ENCODE measurements at regions not wholly inside any gene's neighbourhood (a gene's known extent, or its start where the extent isn't known, plus 50 kb on each side); places are given as distances from the start of the nearest gene placed in this dataset.

DNA sequence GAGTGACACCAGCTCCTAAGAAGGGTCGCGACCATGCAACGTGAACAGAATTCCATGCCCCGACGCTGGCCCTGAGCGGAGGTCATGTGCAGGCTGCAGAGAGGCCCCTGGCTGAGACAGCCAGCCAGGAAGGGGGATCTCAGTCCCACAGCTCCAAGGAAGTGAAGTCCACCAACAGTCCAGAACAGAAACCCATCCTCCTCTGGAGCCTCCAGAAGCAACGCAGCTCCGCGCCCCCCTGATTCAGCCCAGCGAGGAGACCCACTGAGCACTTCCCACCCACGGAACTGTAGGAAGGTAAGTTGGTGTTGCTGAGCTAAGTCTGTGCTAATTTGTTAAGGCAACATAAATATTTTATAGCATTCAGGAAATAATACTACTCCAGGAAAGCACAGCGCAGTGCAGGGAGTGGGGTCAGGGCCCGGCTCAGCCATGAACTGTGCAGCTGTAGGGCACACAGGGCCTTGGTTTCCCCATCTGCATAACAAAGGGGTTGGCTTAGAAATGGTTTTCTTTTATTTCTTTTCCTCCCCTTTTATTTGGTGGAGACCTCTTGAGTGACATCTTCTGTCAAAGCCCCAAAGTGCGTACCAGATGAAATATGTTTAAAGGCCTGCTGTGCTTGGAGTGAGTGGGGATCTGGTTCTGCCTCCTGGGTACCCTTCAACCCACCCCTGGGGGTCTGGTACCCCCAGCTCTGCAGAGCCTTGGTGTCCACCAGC lies 241.1 kb upstream of the PMEPA1 start:
- H3K4me3 ChIP-seq (ENCODE audit: insufficient read depth, low read depth, low read length): no peak overlapping the region
- no peaks in the 10 kb centered on the region for H3K4me1 ChIP-seq (ENCODE audit: control insufficient read depth, insufficient read depth, low read length)
- no peak overlapping the region for H3K27ac ChIP-seq (ENCODE audit: insufficient read depth, low read depth, low read length, poor library complexity, severe bottlenecking)
- H3K27me3 ChIP-seq (ENCODE audit: control insufficient read depth, insufficient read depth, low read length, poor library complexity, severe bottlenecking): no peaks in the 10 kb centered on the region
- no peaks in the 10 kb centered on the region for H3K36me3 ChIP-seq (ENCODE audit: control insufficient read depth, insufficient read depth, low read length)
- WGBS, 2 experiments: 89 to 90% methylated on average over 14 of the region's 14 CpGs
- H3K9me3 ChIP-seq (ENCODE audit: control insufficient read depth, low read length): no peaks in the 10 kb centered on the region

DNA sequence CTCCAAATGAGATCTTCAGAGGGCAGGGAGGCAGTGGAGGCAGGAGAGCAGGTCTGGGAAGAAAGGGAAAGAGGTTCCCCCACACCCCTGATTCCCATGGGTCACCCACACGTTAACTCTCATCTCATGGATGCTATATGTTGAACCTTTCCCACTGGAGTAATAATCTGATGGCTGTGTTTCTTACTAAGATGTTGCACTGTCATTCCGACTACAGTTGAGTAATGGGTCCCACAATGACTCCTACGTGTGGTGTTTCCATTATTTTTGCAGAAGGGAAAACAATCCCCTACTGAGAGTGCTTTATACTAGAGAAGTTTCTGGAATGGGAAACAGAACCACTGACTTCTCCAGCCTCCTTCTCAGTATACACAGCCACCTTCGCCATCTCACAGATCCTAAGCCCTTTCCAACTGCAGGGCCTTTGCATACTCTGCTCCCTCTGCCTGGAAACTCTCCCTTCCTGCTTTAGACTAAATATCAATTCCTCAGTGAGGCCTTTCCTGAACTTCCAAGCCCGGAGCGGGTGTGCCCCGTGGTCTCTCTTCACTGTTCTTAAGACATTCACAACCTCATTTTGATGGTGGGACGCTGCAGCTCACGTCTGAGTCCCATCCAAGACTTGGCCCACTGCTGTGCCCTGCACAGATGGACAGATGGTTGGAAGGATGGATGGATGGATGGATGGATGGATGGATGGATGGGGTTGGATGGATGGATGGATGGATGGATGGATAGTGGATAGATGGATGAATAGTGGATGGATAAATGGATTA lies 238.6 kb upstream of the PMEPA1 start:
- Histone ChIP-seq H3K9me3 (ENCODE audit: control insufficient read depth, low read length) (no peaks in the 10 kb centered on the region), H3K27me3 (ENCODE audit: control insufficient read depth, insufficient read depth, low read length, poor library complexity, severe bottlenecking) (no peaks in the 10 kb centered on the region), H3K4me1 (ENCODE audit: control insufficient read depth, insufficient read depth, low read length) (no peaks in the 10 kb centered on the region), H3K4me3 (ENCODE audit: insufficient read depth, low read depth, low read length) (no peak overlapping the region), H3K27ac (ENCODE audit: insufficient read depth, low read depth, low read length, poor library complexity, severe bottlenecking) (no peak overlapping the region), H3K36me3 (ENCODE audit: control insufficient read depth, insufficient read depth, low read length) (no peaks in the 10 kb centered on the region)
- WGBS, 2 experiments: 93 to 94% methylated on average over 9 of the region's 9 CpGs

DNA sequence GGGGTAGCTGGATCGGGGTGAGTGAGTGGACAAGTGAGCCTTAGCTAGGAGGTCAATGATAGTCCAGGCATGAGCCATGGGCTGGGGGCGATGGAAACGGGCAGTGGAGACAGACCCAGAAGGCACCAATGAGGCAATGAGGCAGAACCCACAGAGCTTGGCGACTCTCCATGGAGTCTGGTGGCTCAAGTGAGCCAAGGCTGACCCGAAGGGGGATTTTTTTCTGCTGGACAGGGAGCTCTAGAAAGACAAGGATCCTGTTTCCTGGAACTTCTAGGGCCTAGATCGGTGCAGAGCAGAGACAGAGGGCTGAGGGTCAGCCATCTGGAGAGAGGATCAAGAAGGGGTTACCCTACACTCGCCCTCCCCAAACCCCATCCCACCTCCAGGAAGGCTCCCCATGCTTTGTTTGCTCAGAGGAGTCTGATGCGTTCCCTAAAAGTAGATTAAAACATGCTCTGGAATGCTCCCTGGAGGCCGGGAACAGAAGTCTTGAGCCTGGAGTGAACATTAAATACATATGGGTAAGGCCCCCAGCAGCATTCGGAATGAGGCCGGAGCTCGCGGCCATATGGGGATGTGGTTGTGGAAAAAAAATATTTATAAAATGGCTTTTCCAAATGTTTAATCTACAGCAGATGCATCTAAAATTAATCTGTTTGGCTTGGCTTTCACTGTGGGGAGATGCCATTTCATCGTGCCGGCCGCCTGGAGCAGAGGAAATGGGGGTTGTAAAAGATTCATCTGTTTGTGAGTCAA lies 237.8 kb upstream of the PMEPA1 start:
- Histone ChIP-seq H3K4me3 (ENCODE audit: insufficient read depth, low read depth, low read length) (no peak overlapping the region), H3K36me3 (ENCODE audit: control insufficient read depth, insufficient read depth, low read length) (no peaks in the 10 kb centered on the region), H3K27ac (ENCODE audit: insufficient read depth, low read depth, low read length, poor library complexity, severe bottlenecking) (no peak overlapping the region), H3K27me3 (ENCODE audit: control insufficient read depth, insufficient read depth, low read length, poor library complexity, severe bottlenecking) (no peaks in the 10 kb centered on the region), H3K9me3 (ENCODE audit: control insufficient read depth, low read length) (no peaks in the 10 kb centered on the region), H3K4me1 (ENCODE audit: control insufficient read depth, insufficient read depth, low read length) (no peaks in the 10 kb centered on the region)
- 94 to 96% methylated on average over 12 to 16 of the region's 16 CpGs for WGBS, 2 experiments

DNA sequence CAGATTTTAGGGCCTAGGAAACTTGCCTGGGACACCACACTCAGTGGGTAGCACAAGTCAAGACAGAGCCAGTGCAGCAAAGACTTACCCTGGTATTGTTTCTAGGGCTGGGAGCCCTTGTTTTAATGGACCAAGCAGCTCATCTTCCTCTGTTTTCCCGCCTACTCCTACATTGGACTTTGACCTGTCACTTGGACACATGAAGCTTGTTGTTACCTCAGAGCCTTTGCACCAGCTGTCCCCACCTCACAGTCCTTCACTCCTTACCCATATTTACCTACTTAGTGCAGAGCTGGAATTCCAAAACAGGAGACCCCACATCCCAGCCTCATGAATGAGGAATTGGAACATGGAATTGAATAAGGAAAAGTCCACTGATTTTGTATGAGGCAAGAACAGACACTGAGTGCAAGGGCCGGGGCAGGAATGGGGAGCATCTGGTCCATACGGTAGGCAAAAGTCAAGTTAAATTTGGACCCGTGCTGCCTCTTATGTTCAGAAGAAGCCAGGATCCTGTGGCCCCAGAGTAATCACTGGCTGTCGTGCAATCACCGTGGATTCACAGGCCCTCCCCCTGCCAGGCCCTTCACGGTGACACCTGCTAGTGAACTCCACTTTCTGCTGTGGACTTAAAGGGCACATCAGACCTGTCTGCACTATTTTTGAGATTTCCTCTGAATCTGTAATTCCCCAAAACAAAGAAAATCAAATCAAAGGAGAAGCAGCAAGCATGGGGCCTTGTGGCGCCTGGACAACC lies 236.9 kb upstream of the PMEPA1 start:
- Histone ChIP-seq H3K27me3 (ENCODE audit: control insufficient read depth, insufficient read depth, low read length, poor library complexity, severe bottlenecking) (no peaks in the 10 kb centered on the region), H3K4me3 (ENCODE audit: insufficient read depth, low read depth, low read length) (no peak overlapping the region), H3K9me3 (ENCODE audit: control insufficient read depth, low read length) (no peaks in the 10 kb centered on the region), H3K4me1 (ENCODE audit: control insufficient read depth, insufficient read depth, low read length) (no peaks in the 10 kb centered on the region), H3K27ac (ENCODE audit: insufficient read depth, low read depth, low read length, poor library complexity, severe bottlenecking) (no peak overlapping the region), H3K36me3 (ENCODE audit: control insufficient read depth, insufficient read depth, low read length) (no peaks in the 10 kb centered on the region)
- 95% methylated on average over 8 of the region's 8 CpGs for WGBS, 2 experiments

DNA sequence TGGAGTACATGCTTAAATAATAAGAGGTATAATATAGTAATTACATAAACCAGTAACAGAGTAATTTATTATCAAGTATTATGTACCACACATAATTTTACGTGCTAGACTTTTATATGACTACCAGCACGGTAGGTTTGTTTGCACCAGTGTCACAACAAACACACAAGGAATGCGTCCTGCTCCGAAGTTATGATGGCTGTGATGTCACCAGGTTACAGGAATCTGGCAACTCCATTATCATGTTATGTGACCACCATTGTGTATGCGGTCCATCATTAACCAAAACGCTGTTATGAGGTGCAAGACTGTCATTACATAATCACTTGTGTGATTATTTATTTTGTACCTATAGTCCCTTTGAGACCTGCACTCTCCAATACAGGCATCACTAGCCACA lies 235.2 kb upstream of the PMEPA1 start:
- no peak overlapping the region for H3K4me3 ChIP-seq (ENCODE audit: insufficient read depth, low read depth, low read length)
- H3K9me3 ChIP-seq (ENCODE audit: control insufficient read depth, low read length): no peaks in the 10 kb centered on the region
- H3K27me3 ChIP-seq (ENCODE audit: control insufficient read depth, insufficient read depth, low read length, poor library complexity, severe bottlenecking): no peaks in the 10 kb centered on the region
- no peak overlapping the region for H3K27ac ChIP-seq (ENCODE audit: insufficient read depth, low read depth, low read length, poor library complexity, severe bottlenecking)
- H3K4me1 ChIP-seq (ENCODE audit: control insufficient read depth, insufficient read depth, low read length): no peaks in the 10 kb centered on the region
- 90 to 94% methylated on average over 6 of the region's 6 CpGs for whole genome bisulfite sequencing, 2 experiments
- H3K36me3 ChIP-seq (ENCODE audit: control insufficient read depth, insufficient read depth, low read length): no peaks in the 10 kb centered on the region

DNA sequence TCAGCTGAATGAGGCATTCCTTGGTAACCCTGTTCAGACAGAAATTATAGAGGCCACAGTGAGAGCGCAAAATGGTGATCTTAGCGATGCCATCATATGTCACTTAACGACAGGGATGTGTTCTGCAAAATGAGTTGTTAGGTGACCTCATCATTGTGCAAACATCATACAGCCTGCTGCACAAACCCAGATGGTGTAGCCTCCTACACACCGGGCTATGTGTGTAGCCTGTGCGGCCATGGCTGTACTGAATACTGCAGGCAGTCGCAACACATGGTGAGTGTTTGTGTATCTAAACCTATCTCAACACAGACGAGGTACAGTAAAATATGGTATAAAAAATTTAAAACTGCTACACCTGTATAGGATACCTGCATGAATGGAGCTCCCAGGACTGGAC lies 234.1 kb upstream of the PMEPA1 start:
- WGBS, 2 experiments: 95 to 99% methylated on average over 6 to 7 of the region's 7 CpGs

DNA sequence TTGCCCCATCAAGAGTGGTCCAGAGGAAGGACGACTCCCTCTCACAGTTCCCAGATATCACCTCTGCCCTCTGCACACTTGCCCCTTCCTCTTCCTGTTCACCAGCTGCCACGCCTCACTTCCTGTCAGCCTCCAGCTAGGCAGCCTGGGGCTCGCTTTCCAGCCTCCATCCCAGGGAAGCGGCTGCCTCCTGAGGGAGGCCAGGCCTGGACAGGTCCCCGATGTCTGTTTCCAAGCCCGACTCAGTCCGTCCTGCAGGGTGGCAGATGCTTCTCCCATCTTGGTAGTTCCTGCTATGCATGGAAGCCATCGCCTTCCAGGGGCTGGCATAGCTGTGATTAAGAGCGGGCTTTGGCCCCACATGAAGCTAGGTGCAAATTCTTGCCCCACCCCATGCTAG lies 233.5 kb upstream of the PMEPA1 start:
- 95 to 96% methylated on average over 9 of the region's 9 CpGs for WGBS, 2 experiments
- no peaks in the 10 kb centered on the region for H3K36me3 ChIP-seq (ENCODE audit: control insufficient read depth, insufficient read depth, low read length)
- H3K4me3 ChIP-seq (ENCODE audit: insufficient read depth, low read depth, low read length): no peak overlapping the region
- no peaks in the 10 kb centered on the region for H3K4me1 ChIP-seq (ENCODE audit: control insufficient read depth, insufficient read depth, low read length)
- H3K27me3 ChIP-seq (ENCODE audit: control insufficient read depth, insufficient read depth, low read length, poor library complexity, severe bottlenecking): no peaks in the 10 kb centered on the region
- no peaks in the 10 kb centered on the region for H3K9me3 ChIP-seq (ENCODE audit: control insufficient read depth, low read length)
- no peak overlapping the region for H3K27ac ChIP-seq (ENCODE audit: insufficient read depth, low read depth, low read length, poor library complexity, severe bottlenecking)

More for the DNA sequence above, 234.1 kb upstream of the PMEPA1 start:
- Histone ChIP-seq H3K36me3 (ENCODE audit: control insufficient read depth, insufficient read depth, low read length) (no peaks in the 10 kb centered on the region), H3K4me1 (ENCODE audit: control insufficient read depth, insufficient read depth, low read length) (no peaks in the 10 kb centered on the region), H3K9me3 (ENCODE audit: control insufficient read depth, low read length) (no peaks in the 10 kb centered on the region), H3K4me3 (ENCODE audit: insufficient read depth, low read depth, low read length) (no peak overlapping the region), H3K27ac (ENCODE audit: insufficient read depth, low read depth, low read length, poor library complexity, severe bottlenecking) (no peak overlapping the region), H3K27me3 (ENCODE audit: control insufficient read depth, insufficient read depth, low read length, poor library complexity, severe bottlenecking) (no peaks in the 10 kb centered on the region)

DNA sequence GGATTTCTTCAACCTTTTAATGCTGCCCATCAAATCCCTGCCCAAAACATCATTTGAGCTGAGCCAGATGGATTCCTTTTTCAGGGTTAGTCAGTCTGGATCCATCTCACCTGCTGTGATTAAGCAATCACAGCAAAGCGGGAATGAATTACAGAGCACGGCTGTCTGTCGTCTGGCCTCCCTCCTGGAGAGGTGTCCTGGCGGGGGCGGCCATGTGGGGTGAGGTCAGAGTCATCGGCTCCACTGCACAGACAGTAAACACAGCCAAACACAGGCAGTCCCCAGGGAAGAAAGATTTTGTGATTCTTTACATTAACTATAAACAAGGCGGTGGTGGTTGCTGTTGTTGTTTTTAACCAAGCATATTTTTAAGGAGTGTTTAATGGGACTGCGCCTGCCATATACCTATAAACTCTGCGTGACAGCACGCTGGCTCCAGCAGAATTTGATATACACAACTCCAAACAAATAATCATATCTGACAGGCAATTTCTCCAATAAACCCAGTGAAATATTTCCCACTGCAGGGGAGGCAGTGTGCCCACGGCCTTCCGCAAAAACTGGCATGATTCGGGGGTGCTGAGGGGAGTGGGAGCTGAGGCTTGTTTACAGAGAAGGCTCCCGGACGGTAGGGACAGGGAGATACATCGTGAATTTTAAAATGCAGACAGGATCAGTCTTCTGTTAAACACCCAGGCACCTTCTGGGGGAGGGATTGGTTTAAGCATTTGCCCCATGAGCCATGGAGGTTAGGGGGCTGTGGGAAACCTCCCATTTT lies 232.0 kb upstream of the PMEPA1 start:
- 81 to 84% methylated on average over 14 to 16 of the region's 16 CpGs for WGBS, 2 experiments
- H3K9me3 ChIP-seq (ENCODE audit: control insufficient read depth, low read length): no peaks in the 10 kb centered on the region
- no peak overlapping the region for H3K4me3 ChIP-seq (ENCODE audit: insufficient read depth, low read depth, low read length)
- H3K27me3 ChIP-seq (ENCODE audit: control insufficient read depth, insufficient read depth, low read length, poor library complexity, severe bottlenecking): no peaks in the 10 kb centered on the region
- H3K4me1 ChIP-seq (ENCODE audit: control insufficient read depth, insufficient read depth, low read length): no peaks in the 10 kb centered on the region
- H3K27ac ChIP-seq (ENCODE audit: insufficient read depth, low read depth, low read length, poor library complexity, severe bottlenecking): no peak overlapping the region
- no peaks in the 10 kb centered on the region for H3K36me3 ChIP-seq (ENCODE audit: control insufficient read depth, insufficient read depth, low read length)

DNA sequence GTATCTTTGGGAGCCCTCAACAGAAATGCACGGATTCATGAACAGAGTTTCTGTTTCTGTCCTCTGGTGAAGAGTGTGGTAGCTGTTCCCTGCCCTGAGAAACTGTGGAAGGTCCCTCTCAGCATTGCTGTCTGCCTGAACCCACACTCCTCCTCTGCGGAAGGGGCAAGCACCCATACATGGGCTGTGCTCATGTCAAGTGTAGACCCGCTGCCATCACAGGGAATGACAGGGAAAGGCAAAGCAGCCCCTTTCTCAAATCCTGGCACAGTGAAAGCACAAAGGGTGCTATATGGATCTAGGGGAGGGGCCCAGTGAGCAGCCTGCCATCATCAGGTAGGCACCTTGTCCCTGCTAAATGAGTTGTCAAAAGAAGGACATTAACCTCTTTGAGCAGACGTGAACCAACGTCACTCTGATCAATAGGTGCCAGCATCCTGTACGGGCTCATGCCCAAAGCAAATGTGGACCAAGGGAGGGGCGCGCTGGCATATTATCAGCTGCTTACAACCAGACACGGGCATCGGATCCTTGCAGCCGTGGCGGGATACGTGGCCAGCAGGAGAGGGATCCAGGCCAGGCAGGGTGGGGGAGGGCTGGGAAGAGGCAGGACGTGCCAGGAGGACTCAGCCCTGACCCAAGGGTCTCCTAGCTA lies 231.2 kb upstream of the PMEPA1 start:
- H3K9me3 ChIP-seq (ENCODE audit: control insufficient read depth, low read length): no peaks in the 10 kb centered on the region
- WGBS, 2 experiments: 91 to 92% methylated on average over 14 of the region's 14 CpGs
- no peak overlapping the region for H3K4me3 ChIP-seq (ENCODE audit: insufficient read depth, low read depth, low read length)
- H3K27ac ChIP-seq (ENCODE audit: insufficient read depth, low read depth, low read length, poor library complexity, severe bottlenecking): no peak overlapping the region
- no peaks in the 10 kb centered on the region for H3K4me1 ChIP-seq (ENCODE audit: control insufficient read depth, insufficient read depth, low read length)
- no peaks in the 10 kb centered on the region for H3K27me3 ChIP-seq (ENCODE audit: control insufficient read depth, insufficient read depth, low read length, poor library complexity, severe bottlenecking)
- H3K36me3 ChIP-seq (ENCODE audit: control insufficient read depth, insufficient read depth, low read length): no peaks in the 10 kb centered on the region

Measured in ectodermal cell (in vitro differentiated cells).